Left lung (tissue), 4 donors: ENCODE measurements at regions not wholly inside any gene's neighbourhood (a gene's known extent, or its start where the extent isn't known, plus 50 kb on each side); places are given as distances from the start of the nearest gene placed in this dataset.
A peak's percentile ranks its signal among the peaks of the same experiment; 100 is the strongest.

Experiments
- ATAC-seq: fragments of 200-7000 bp; cut with Tn5 transposase; one replicate; pipeline ENCODE4 v1.9.1; 2020; ENCODE audit warnings: moderate library complexity
- DNase-seq, 4 donors: peaks; one replicate each; pipeline ENCODE4 v3.0.0-alpha.2; 2013 to 2020
- H3K27ac ChIP-seq, 2 donors: fragments of 200-600 bp; sonication (generic) in 1 of 2; one replicate each; pipeline versions ENCODE4 v1.5.0 to v1.8.0; 2020 to 2021
- H3K27me3 ChIP-seq, 2 donors: fragments of 200-600 bp; sonication (generic) in 1 of 2; one replicate each; pipeline versions ENCODE4 v1.5.0 to v1.8.0; 2020 to 2021
- H3K36me3 ChIP-seq, 2 donors: fragments of 200-600 bp; sonication (generic) in 1 of 2; one replicate each; pipeline versions ENCODE4 v1.5.0 to v1.8.0; 2020 to 2021
- H3K4me1 ChIP-seq, 2 donors: fragments of 200-600 bp; one replicate each; pipeline ENCODE4 v1.8.0; 2021
- H3K4me3 ChIP-seq, 2 donors: fragments of 200-600 bp; sonication (generic) in 1 of 2; one replicate each; pipeline versions ENCODE4 v1.5.0 to v1.8.0; 2020 to 2021; ENCODE audit warnings: mild to moderate bottlenecking in 1 of 2
- H3K9me3 ChIP-seq, 2 donors: fragments of 200-600 bp; sonication (generic) in 1 of 2; one replicate each; pipeline versions ENCODE4 v1.5.0 to v1.8.0; 2020 to 2021
- intact Hi-C, 2 donors: fragments of 100-400 bp; cut with DNase I; formaldehyde crosslinking; loops; one replicate each; pipeline versions ENCODE4 v1.11.2 to v1.14.2; 2022
- TF ChIP-seq, protein P1 (sequence below), 2 donors: fragments of 200-600 bp; sonication (generic) in 1 of 2; IDR thresholded peaks; one replicate each; pipeline versions ENCODE4 v1.5.0 to v1.8.0; 2021; ENCODE audit warnings: antibody characterized with exemption in 2 of 2
- donor health status: DM: no; HTN: yes; CAD: no.
- donor health status: DM: no; HTN: no; CAD: no.

DNA sequence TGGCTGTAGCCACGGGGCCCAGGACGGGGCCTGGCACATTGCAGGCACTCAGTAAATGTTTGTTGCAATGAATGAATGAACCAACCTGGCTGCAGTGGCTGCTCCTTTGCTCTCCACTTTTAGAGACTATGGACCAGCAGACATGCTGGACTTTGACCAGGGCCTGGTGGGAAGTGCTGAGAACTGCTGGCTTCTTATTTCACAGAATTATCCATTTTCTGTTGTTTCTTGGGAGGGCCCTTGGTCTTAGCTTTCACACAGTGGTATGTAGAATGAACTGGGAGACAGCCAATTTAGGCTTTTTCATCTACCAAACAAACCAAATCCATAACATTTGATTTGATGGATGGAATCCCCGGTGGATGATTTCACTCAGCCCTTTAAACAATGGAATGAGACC lies 78.0 kb upstream of the LHFPL2 start:
- intact Hi-C loops: no loop called here
- TF ChIP-seq, protein P1, sequence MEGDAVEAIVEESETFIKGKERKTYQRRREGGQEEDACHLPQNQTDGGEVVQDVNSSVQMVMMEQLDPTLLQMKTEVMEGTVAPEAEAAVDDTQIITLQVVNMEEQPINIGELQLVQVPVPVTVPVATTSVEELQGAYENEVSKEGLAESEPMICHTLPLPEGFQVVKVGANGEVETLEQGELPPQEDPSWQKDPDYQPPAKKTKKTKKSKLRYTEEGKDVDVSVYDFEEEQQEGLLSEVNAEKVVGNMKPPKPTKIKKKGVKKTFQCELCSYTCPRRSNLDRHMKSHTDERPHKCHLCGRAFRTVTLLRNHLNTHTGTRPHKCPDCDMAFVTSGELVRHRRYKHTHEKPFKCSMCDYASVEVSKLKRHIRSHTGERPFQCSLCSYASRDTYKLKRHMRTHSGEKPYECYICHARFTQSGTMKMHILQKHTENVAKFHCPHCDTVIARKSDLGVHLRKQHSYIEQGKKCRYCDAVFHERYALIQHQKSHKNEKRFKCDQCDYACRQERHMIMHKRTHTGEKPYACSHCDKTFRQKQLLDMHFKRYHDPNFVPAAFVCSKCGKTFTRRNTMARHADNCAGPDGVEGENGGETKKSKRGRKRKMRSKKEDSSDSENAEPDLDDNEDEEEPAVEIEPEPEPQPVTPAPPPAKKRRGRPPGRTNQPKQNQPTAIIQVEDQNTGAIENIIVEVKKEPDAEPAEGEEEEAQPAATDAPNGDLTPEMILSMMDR (IDR thresholded peaks at IDR 0.05): no peak
- no peaks in the 10 kb centered on the region for H3K27me3 ChIP-seq
- H3K4me3 ChIP-seq: no peak overlapping the region
- no peak overlapping the region for H3K27ac ChIP-seq
- no peaks in the 10 kb centered on the region for H3K4me1 ChIP-seq
- DNase-seq (peak in 1 of 4 donors; percentile 6), ATAC-seq (no peak)
- H3K9me3 ChIP-seq: no peaks in the 10 kb centered on the region
- no peaks in the 10 kb centered on the region for H3K36me3 ChIP-seq

DNA sequence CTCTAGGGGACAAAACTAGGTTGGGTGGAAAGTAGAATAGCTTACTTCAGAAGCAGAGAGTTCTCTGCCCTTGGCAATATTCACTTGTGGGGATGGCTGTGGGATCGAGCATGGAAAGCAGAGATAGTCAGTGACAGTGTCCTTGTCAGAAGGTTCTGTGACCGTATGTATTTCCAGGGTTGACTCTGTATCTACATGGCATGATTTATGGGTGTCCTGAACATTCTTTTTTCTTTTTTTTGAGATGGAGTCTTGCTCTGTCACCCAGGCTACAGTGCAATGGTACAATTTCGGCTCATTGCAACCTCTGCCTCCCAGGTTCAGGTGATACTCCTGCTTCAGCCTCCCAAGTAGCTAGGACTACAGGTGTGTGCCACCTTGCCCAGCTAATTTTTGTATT lies 77.4 kb upstream of the LHFPL2 start:
- Histone ChIP-seq H3K4me1 (peaks cover under 1 to 3% of the 10 kb centered on the region in 2 donors), H3K27ac (no peak overlapping the region), H3K36me3 (no peaks in the 10 kb centered on the region), H3K27me3 (no peaks in the 10 kb centered on the region), H3K9me3 (no peaks in the 10 kb centered on the region), H3K4me3 (no peak overlapping the region)
- TF ChIP-seq, protein P1 (IDR thresholded peaks at IDR 0.05): no peak
- no peak for DNase-seq
- no peak for ATAC-seq
- intact Hi-C loops: no loop called here

DNA sequence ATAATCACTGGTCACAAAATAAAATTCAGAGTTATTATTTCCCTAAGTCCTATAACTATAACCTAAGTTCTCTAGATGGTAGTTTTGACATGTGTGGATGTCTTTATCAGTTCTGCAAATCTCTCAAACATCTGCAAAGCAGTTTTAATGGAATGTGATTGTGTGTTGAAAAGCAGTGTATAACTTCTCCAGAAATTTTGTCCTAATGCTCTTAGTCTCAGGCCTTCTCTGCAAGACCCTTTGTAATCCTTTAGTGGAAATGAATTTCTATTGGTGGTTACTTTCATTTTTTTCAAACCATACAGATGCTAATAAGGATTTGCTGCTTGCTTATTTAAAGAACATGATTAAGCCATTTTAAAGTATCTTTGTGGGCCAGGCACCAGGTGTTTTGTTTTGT lies 75.5 kb upstream of the LHFPL2 start:
- Histone ChIP-seq H3K36me3 (no peaks in the 10 kb centered on the region), H3K9me3 (no peaks in the 10 kb centered on the region), H3K4me1 (peaks cover 6 to 13% of the 10 kb centered on the region in 2 donors), H3K4me3 (no peak overlapping the region), H3K27me3 (no peaks in the 10 kb centered on the region), H3K27ac (no peak overlapping the region)
- ATAC-seq (no peak), DNase-seq (no peak)
- intact Hi-C loops: no loop called here
- TF ChIP-seq, protein P1 (IDR thresholded peaks at IDR 0.05): no peak

DNA sequence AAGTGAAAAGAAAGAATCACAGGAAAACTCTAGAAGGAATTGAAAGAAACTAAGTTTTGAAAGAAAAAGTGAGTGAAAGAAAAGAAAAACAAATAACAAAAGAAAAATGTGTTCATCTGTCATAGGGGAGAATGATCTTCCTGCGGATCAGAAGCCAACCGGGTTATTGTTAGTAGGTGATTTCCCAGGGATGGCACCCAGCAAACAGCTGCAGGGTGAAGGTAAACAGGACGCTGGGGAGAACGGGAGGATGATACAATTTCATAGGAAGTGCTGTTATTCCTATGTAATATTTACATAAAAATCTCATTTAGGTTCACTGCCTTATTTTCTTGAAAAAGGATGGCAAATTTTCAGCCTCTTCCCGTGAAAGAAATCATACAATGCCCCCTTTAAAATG lies 72.4 kb upstream of the LHFPL2 start:
- no peaks in the 10 kb centered on the region for H3K9me3 ChIP-seq
- peaks cover 9 to 13% of the 10 kb centered on the region in 2 donors for H3K4me1 ChIP-seq
- H3K36me3 ChIP-seq: no peaks in the 10 kb centered on the region
- ATAC-seq (no peak), DNase-seq (no peak)
- H3K4me3 ChIP-seq: no peak overlapping the region
- intact Hi-C loops: no loop called here
- no peak overlapping the region for H3K27ac ChIP-seq
- TF ChIP-seq, protein P1 (IDR thresholded peaks at IDR 0.05): no peak
- no peaks in the 10 kb centered on the region for H3K27me3 ChIP-seq

DNA sequence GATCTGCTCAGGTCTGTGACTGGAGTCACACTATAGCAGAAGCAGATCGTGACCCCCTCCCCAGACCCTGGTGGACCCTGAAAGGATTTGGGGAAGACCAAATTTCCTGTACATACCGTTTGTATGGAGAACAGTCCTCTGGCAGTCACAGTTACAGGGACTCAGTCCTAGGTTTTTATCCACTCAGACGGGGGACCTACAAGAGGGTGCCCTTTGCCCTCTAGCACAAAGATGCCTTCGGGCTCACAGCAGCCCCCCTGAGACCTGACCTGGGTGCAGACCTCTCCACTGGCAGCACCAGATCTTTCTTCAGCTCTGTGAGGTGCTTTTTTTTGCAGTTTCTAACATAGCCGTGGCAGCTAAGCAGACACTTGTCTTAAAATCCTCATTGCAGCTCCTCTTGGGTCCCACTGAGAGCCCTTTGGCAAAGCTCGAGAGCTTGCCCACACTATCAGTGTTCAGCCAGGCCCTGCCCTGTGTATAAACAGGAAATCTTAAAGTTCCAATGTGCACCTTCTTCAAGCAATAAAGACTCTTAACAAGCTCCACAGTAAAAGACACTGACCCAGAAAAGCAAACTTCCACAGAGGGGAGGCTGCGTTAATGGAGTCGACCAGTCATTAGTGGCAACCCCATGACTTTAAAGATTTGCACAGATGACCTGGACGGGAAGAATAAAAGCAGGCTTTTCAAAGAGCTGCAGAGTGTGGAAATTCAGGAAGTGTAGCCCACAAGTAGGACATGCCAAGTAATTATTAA lies 71.8 kb upstream of the LHFPL2 start:
- H3K36me3 ChIP-seq: no peaks in the 10 kb centered on the region
- ATAC-seq: peak; percentile 83
- intact Hi-C loops: no loop called here
- H3K4me3 ChIP-seq: no peak overlapping the region
- H3K27ac ChIP-seq: peak overlapping the region in 1 of 2 donors; percentile 44
- no peaks in the 10 kb centered on the region for H3K27me3 ChIP-seq
- no peaks in the 10 kb centered on the region for H3K9me3 ChIP-seq
- DNase-seq: peak in 1 of 4 donors; percentile 66
- TF ChIP-seq, protein P1 (IDR thresholded peaks at IDR 0.05): no peak
- peaks cover 9 to 13% of the 10 kb centered on the region in 2 donors for H3K4me1 ChIP-seq
